ENCODE measurements at regions not wholly inside any gene's neighbourhood (a gene's known extent, or its start where the extent isn't known, plus 50 kb on each side); places are given as distances from the start of the nearest gene placed in this dataset.

DNA sequence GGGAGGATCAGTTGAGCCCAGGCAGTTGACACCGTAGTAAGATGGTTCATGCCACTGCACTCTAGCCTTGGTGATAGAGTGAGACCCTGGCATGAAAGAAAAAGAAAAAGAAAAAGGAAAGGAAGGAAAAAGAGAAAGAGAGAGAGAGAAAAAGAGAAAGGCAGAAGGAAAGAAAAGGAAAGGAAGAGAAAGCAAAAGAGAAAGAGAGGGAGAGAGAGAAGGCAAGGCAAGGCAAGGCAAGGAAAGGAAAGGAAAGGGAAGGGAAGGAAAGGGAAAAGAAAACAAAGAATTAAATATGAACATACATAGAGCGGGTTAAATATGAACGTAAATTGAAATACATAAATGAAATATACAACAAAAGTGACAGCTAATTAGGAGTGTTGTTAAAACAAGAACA is 167.5 kb upstream of the SETBP1 start:
- H3K27me3 ChIP-seq, result no peaks in the 10 kb centered on the region
- TF ChIP-seq POLR2A (IDR thresholded peaks at IDR 0.05), result no peak
- no peak for TF ChIP-seq POLR2AphosphoS5 (IDR thresholded peaks at IDR 0.05)
- no peak for TF ChIP-seq EP300 (IDR thresholded peaks at IDR 0.05; ENCODE audit: low read depth)
- TF ChIP-seq, protein P1, sequence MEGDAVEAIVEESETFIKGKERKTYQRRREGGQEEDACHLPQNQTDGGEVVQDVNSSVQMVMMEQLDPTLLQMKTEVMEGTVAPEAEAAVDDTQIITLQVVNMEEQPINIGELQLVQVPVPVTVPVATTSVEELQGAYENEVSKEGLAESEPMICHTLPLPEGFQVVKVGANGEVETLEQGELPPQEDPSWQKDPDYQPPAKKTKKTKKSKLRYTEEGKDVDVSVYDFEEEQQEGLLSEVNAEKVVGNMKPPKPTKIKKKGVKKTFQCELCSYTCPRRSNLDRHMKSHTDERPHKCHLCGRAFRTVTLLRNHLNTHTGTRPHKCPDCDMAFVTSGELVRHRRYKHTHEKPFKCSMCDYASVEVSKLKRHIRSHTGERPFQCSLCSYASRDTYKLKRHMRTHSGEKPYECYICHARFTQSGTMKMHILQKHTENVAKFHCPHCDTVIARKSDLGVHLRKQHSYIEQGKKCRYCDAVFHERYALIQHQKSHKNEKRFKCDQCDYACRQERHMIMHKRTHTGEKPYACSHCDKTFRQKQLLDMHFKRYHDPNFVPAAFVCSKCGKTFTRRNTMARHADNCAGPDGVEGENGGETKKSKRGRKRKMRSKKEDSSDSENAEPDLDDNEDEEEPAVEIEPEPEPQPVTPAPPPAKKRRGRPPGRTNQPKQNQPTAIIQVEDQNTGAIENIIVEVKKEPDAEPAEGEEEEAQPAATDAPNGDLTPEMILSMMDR (IDR thresholded peaks at IDR 0.05), result no peak
- DNase-seq, result no peak
- 86 to 92% methylated on average over 2 to 3 of the region's 3 CpGs for WGBS, 2 donors (ENCODE audit: low coverage in 1 of 2)
- no peaks in the 10 kb centered on the region for H3K36me3 ChIP-seq
- no peaks in the 10 kb centered on the region for H3K9me3 ChIP-seq
- H3K27ac ChIP-seq, result no peak overlapping the region
- intact Hi-C loops (cut with DNase I; ENCODE audit: low total_unique reads) (no loop called here), in situ Hi-C loops (cut with MboI; ENCODE audit: low pct_ligation_motif_present in 1 of 4, low pct_unique_long_range_greater_than_20kb in 1 of 4, low sequenced_read_pairs in 3 of 4) (no loop called here)
- H3K4me3 ChIP-seq, result no peak overlapping the region
- H3K4me1 ChIP-seq, result no peaks in the 10 kb centered on the region

DNA sequence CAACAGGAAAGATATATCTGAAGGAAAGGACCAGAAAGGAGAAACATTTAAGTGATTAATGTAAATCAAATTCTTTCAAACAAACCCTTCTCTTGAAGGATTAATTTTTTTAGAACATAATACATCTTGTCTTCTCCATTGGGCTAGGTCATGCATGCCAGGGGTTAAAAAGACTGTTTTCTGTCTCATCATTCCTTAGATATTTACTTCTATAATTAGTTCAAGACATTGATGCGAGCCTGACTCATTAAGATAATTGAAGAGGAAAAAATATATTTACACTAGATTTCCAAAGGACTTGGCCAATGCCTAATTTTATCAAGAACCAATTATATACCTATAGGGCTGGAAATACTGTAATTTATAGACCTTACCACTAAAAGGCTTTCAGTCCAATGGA is 166.6 kb upstream of the SETBP1 start:
- H3K4me1 ChIP-seq, result no peaks in the 10 kb centered on the region
- intact Hi-C loops (cut with DNase I; ENCODE audit: low total_unique reads) (no loop called here), in situ Hi-C loops (cut with MboI; ENCODE audit: low pct_ligation_motif_present in 1 of 4, low pct_unique_long_range_greater_than_20kb in 1 of 4, low sequenced_read_pairs in 3 of 4) (no loop called here)
- TF ChIP-seq POLR2AphosphoS5 (IDR thresholded peaks at IDR 0.05) (no peak), EP300 (IDR thresholded peaks at IDR 0.05; ENCODE audit: low read depth) (no peak), POLR2A (IDR thresholded peaks at IDR 0.05) (no peak)
- TF ChIP-seq, protein P1 (IDR thresholded peaks at IDR 0.05), result no peak
- 56 to 79% methylated on average over 1 of the region's 1 CpG for WGBS, 2 donors (ENCODE audit: low coverage in 1 of 2)
- no peaks in the 10 kb centered on the region for H3K9me3 ChIP-seq
- H3K27ac ChIP-seq, result no peak overlapping the region
- no peaks in the 10 kb centered on the region for H3K27me3 ChIP-seq
- no peak for DNase-seq
- H3K36me3 ChIP-seq, result no peaks in the 10 kb centered on the region
- H3K4me3 ChIP-seq, result no peak overlapping the region

DNA sequence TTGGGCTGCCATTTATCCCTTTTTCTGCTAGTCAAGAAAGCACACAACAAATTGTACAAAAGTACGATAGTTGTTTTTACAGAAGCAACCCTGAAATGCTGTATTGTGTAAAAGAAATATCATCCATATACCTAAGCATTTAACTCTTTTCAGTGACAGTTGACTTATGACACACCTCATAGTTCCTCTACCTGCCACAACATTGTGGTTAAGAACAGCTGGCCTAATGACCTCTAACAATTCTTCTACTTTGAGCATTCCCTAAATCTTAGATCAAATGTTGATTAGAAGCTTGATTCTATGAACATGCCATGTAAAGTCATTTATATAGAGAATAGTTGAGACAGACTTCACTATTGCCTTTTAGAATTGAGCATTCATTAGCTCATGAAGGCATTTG is 165.9 kb upstream of the SETBP1 start:
- Histone ChIP-seq H3K9me3 (no peaks in the 10 kb centered on the region), H3K27me3 (no peaks in the 10 kb centered on the region), H3K27ac (no peak overlapping the region), H3K4me1 (no peaks in the 10 kb centered on the region), H3K4me3 (no peak overlapping the region), H3K36me3 (no peaks in the 10 kb centered on the region)
- intact Hi-C loops (cut with DNase I; ENCODE audit: low total_unique reads), result no loop called here
- no peak for DNase-seq
- 96 to 100% methylated on average over 1 of the region's 1 CpG for WGBS, 2 donors (ENCODE audit: low coverage in 1 of 2)
- TF ChIP-seq EP300 (IDR thresholded peaks at IDR 0.05; ENCODE audit: low read depth), result no peak
- no peak for TF ChIP-seq POLR2A (IDR thresholded peaks at IDR 0.05)
- TF ChIP-seq POLR2AphosphoS5 (IDR thresholded peaks at IDR 0.05), result no peak
- TF ChIP-seq, protein P1 (IDR thresholded peaks at IDR 0.05), result no peak
- in situ Hi-C loops (cut with MboI; ENCODE audit: low pct_ligation_motif_present in 1 of 4, low pct_unique_long_range_greater_than_20kb in 1 of 4, low sequenced_read_pairs in 3 of 4), result no loop called here

DNA sequence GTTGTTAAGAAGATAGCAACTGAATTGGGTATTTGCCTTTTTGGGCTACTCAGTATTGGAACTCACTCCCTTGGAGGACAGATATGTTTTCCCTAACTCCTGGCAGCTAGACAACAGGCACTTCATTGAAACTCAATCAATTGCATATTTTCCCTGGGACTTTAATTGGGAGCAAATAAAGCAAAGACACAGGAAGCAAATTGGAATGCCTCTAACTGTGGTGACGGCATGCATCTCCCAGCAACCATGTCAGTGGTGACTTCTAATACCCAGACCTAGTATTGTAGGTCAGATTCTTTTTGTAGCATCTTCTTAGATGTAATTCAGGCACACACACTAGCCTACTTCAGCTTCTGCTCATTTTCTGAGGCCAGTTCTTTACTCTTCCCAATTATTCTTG is 164.2 kb upstream of the SETBP1 start:
- H3K36me3 ChIP-seq, result no peaks in the 10 kb centered on the region
- H3K4me3 ChIP-seq, result no peak overlapping the region
- no peaks in the 10 kb centered on the region for H3K4me1 ChIP-seq
- TF ChIP-seq POLR2A (IDR thresholded peaks at IDR 0.05) (no peak), EP300 (IDR thresholded peaks at IDR 0.05; ENCODE audit: low read depth) (no peak), POLR2AphosphoS5 (IDR thresholded peaks at IDR 0.05) (no peak)
- TF ChIP-seq, protein P1 (IDR thresholded peaks at IDR 0.05), result no peak
- H3K27me3 ChIP-seq, result no peaks in the 10 kb centered on the region
- WGBS, 2 donors (ENCODE audit: low coverage in 1 of 2), result 81% methylated on average over 1 of the region's 1 CpG; no CpG with 5 or more reads in 1 of the 2 donors
- H3K9me3 ChIP-seq, result no peaks in the 10 kb centered on the region
- intact Hi-C loops (cut with DNase I; ENCODE audit: low total_unique reads), result no loop called here
- in situ Hi-C loops (cut with MboI; ENCODE audit: low pct_ligation_motif_present in 1 of 4, low pct_unique_long_range_greater_than_20kb in 1 of 4, low sequenced_read_pairs in 3 of 4), result no loop called here
- no peak overlapping the region for H3K27ac ChIP-seq
- DNase-seq, result no peak

Measured in transverse colon (tissue), 4 donors.